SK-N-MC (cell line): ENCODE measurements at regions not wholly inside any gene's neighbourhood (a gene's known extent, or its start where the extent isn't known, plus 50 kb on each side); places are given as distances from the start of the nearest gene placed in this dataset.
"Not testable (repeated sequence)": the region's sequence is repeated elsewhere in the genome, so short reads cannot be mapped to it uniquely, and the experiment has no call there.

Experiments
- EZH2 ChIP-seq: fragments of 200-600 bp; sonication (generic); IDR thresholded peaks from one replicate; pipeline ENCODE4 v1.6.1; 2017; ENCODE audit warnings: antibody characterized with exemption
- FOXP2 ChIP-seq: optimal IDR thresholded peaks from 2 replicates; pipeline ENCODE3; 2011; ENCODE audit warnings: mild to moderate bottlenecking, moderate library complexity; ENCODE audit not compliant: insufficient read depth; ENCODE audit errors: extremely low read length, control extremely low read depth
- POLR2AphosphoS5 ChIP-seq: IDR thresholded peaks from 2 replicates; pipeline ENCODE4 v1.6.1; 2012; ENCODE audit warnings: mild to moderate bottlenecking, low read depth, low read length, borderline replicate concordance

DNA sequence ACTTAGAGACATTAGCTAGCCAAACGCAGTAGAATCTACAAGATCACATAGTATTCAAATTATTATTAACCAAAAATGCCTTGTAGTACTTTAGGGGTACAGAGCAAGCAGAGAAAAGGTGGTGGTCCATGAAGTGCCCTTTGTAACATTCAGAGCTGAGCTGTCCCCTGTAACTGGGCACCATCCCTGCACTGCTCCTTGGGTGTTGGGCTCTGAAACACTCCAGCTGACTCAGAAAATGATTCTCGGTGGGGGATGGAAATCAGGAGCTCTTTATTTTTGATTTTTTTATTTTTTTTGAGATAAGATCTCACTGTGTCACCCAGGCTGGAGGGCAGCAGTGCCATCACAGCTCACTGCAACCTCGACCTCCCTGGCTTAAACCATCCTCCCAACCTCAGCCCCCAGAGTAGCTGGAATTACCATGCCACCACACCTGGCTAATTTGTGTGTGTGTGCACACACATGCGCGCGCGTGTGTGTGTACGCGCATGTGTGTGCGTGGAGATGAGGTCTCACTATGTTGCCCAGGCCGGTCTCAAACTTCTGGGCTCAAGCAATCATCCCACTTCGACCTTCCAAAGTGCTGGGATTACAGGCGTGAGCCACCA is 342.6 kb downstream of the BCL2L11 start:
- not testable (repeated sequence) for TF ChIP-seq POLR2AphosphoS5, EZH2, FOXP2
